Testis (tissue), 2 donors: ENCODE measurements at regions not wholly inside any gene's neighbourhood (a gene's known extent, or its start where the extent isn't known, plus 50 kb on each side); places are given as distances from the start of the nearest gene placed in this dataset.

ENCODE experiments used
- CTCF ChIP-seq, 3 experiments: fragments of 450-650 bp in 2 of 3; fragments of 200-600 bp in 1 of 3; sonication (generic) in 1 of 3; IDR thresholded peaks; one replicate each; pipeline ENCODE4 v1.5.1; 2016 to 2019; ENCODE audit warnings: antibody characterized with exemption in 3 of 3, mild to moderate bottlenecking in 2 of 3, moderate library complexity in 1 of 3
- POLR2A ChIP-seq: fragments of 450-650 bp; IDR thresholded peaks from one replicate; pipeline ENCODE4 v1.6.1; 2017; ENCODE audit warnings: antibody characterized with exemption, mild to moderate bottlenecking, moderate library complexity

GRCh38 chr5:34526682-34527305, 129.3 kb upstream of the RAI14 start:
- TF ChIP-seq CTCF (IDR thresholded peaks at IDR 0.05) (no peak), POLR2A (no peak)
